Uterus (tissue), 3 donors: ENCODE measurements at regions not wholly inside any gene's neighbourhood (a gene's known extent, or its start where the extent isn't known, plus 50 kb on each side); places are given as distances from the start of the nearest gene placed in this dataset.
"Not testable (repeated sequence)": the region's sequence is repeated elsewhere in the genome, so short reads cannot be mapped to it uniquely, and the experiment has no call there.

Experiments
- DNase-seq, 2 donors: peaks; one replicate each; pipeline ENCODE4 v3.0.0-alpha.2; 2019 to 2020
- H3K27ac ChIP-seq, 2 donors: fragments of 200-600 bp; sonication (generic); 1 replicate in 1 of 2; 2 replicates in 1 of 2; pipeline ENCODE4 v1.5.1; 2016 to 2018
- H3K27me3 ChIP-seq, 2 donors: fragments of 200-600 bp; sonication (generic); one replicate each; pipeline ENCODE4 v1.5.1; 2018 to 2019; ENCODE audit warnings: control low read depth in 1 of 2
- H3K36me3 ChIP-seq, 2 donors: fragments of 200-600 bp; sonication (generic); one replicate each; pipeline ENCODE4 v1.5.1; 2019; ENCODE audit warnings: control low read depth in 1 of 2
- H3K4me1 ChIP-seq, 2 donors: fragments of 200-600 bp; sonication (generic); one replicate each; pipeline ENCODE4 v1.5.1; 2018 to 2019; ENCODE audit warnings: control low read depth in 1 of 2
- H3K4me3 ChIP-seq, 2 donors: fragments of 200-600 bp; sonication (generic); 1 replicate in 1 of 2; 2 replicates in 1 of 2; pipeline ENCODE4 v1.5.1; 2018 to 2019; ENCODE audit warnings: mild to moderate bottlenecking in 1 of 2
- H3K9me3 ChIP-seq, 2 donors: fragments of 200-600 bp; sonication (generic); one replicate each; pipeline ENCODE4 v1.5.1; 2019; ENCODE audit warnings: control low read depth in 1 of 2
- CTCF ChIP-seq, 4 experiments: fragments of 200-600 bp in 2 of 4; fragments of 450-650 bp in 2 of 4; sonication (generic) in 2 of 4; IDR thresholded peaks; one replicate each; pipeline ENCODE4 v1.5.1; 2016 to 2019; ENCODE audit warnings: antibody characterized with exemption in 4 of 4, mild to moderate bottlenecking in 2 of 4, moderate library complexity in 1 of 4
- POLR2A ChIP-seq, 2 donors: fragments of 450-650 bp; IDR thresholded peaks; one replicate each; pipeline ENCODE4 v1.6.1; 2016; ENCODE audit warnings: antibody characterized with exemption in 2 of 2, mild to moderate bottlenecking in 1 of 2, moderate library complexity in 1 of 2
- intact Hi-C: fragments of 100-400 bp; cut with DNase I; formaldehyde crosslinking; loops from one replicate; pipeline ENCODE4 v1.15.1; 2023; ENCODE audit warnings: low total_unique reads
- donor health status: DM: yes; HTN: yes; CAD: no.

- Histone ChIP-seq H3K9me3 (no peaks in the 10 kb centered on the region), H3K4me1 (no peaks in the 10 kb centered on the region), H3K27me3 (no peaks in the 10 kb centered on the region), H3K36me3 (no peaks in the 10 kb centered on the region), H3K27ac (no peak overlapping the region), H3K4me3 (no peak overlapping the region)
- DNase-seq, result no peak
- intact Hi-C loops, result no loop called here
- TF ChIP-seq POLR2A (IDR thresholded peaks at IDR 0.05), result no peak
- TF ChIP-seq CTCF (IDR thresholded peaks at IDR 0.05), result no peak
Observed at GRCh38 chr1:166304131-166304530, 137.3 kb upstream of the FAM78B start.

GRCh38 chr1:166305371-166305770, 138.6 kb upstream of the FAM78B start:
- no peak overlapping the region for H3K4me3 ChIP-seq
- intact Hi-C loops, result no loop called here
- no peaks in the 10 kb centered on the region for H3K36me3 ChIP-seq
- H3K4me1 ChIP-seq, result no peaks in the 10 kb centered on the region
- TF ChIP-seq CTCF (IDR thresholded peaks at IDR 0.05) (no peak), POLR2A (IDR thresholded peaks at IDR 0.05) (no peak)
- no peak for DNase-seq
- H3K9me3 ChIP-seq, result no peaks in the 10 kb centered on the region
- H3K27me3 ChIP-seq, result no peaks in the 10 kb centered on the region
- H3K27ac ChIP-seq, result no peak overlapping the region

GRCh38 chr1:166307261-166308188, 140.7 kb upstream of the FAM78B start:
- Histone ChIP-seq H3K27me3 (no peaks in the 10 kb centered on the region), H3K27ac (no peak overlapping the region), H3K9me3 (no peaks in the 10 kb centered on the region), H3K4me1 (no peaks in the 10 kb centered on the region), H3K36me3 (no peaks in the 10 kb centered on the region), H3K4me3 (no peak overlapping the region)
- intact Hi-C loops, result no loop called here
- DNase-seq, result no peak
- TF ChIP-seq CTCF (IDR thresholded peaks at IDR 0.05) (no peak), POLR2A (IDR thresholded peaks at IDR 0.05) (no peak)

- H3K27me3 ChIP-seq, H3K4me3 ChIP-seq, intact Hi-C loops, H3K36me3 ChIP-seq, DNase-seq, H3K4me1 ChIP-seq, H3K9me3 ChIP-seq, H3K27ac ChIP-seq: not testable (repeated sequence)
Observed at GRCh38 chr1:166316306-166316705, 149.5 kb upstream of the FAM78B start.

- H3K4me1 ChIP-seq, result no peaks in the 10 kb centered on the region
- no peaks in the 10 kb centered on the region for H3K9me3 ChIP-seq
- no peak overlapping the region for H3K27ac ChIP-seq
- no peaks in the 10 kb centered on the region for H3K36me3 ChIP-seq
- H3K27me3 ChIP-seq, result no peaks in the 10 kb centered on the region
- TF ChIP-seq CTCF (IDR thresholded peaks at IDR 0.05) (no peak), POLR2A (IDR thresholded peaks at IDR 0.05) (no peak)
- H3K4me3 ChIP-seq, result no peak overlapping the region
- DNase-seq, result no peak
- intact Hi-C loops, result no loop called here
Observed at GRCh38 chr1:166322470-166322869, 155.7 kb upstream of the FAM78B start.
